ENCODE measurements at regions not wholly inside any gene's neighbourhood (a gene's known extent, or its start where the extent isn't known, plus 50 kb on each side); places are given as distances from the start of the nearest gene placed in this dataset.
"Not testable (repeated sequence)": the region's sequence is repeated elsewhere in the genome, so short reads cannot be mapped to it uniquely, and the experiment has no call there.

GRCh38 chr14:28300356-28300755 is 466.2 kb upstream of the FOXG1 start:
- DNase-seq: no peak

- no peak for DNase-seq
Observed at GRCh38 chr14:28301179-28301578, 465.4 kb upstream of the FOXG1 start.

- DNase-seq: no peak
Observed at GRCh38 chr14:28303248-28303647, 463.3 kb upstream of the FOXG1 start.

- DNase-seq: no peak
Observed at GRCh38 chr14:28305938-28306337, 460.6 kb upstream of the FOXG1 start.

GRCh38 chr14:28307506-28307905 is 459.1 kb upstream of the FOXG1 start:
- no peak for DNase-seq

GRCh38 chr14:28308734-28309133 is 457.9 kb upstream of the FOXG1 start:
- no peak for DNase-seq

- DNase-seq: not testable (repeated sequence)
Observed at GRCh38 chr14:28317890-28318675, 448.5 kb upstream of the FOXG1 start.

GRCh38 chr14:28321475-28322244 is 444.9 kb upstream of the FOXG1 start:
- DNase-seq: no peak

- no peak for DNase-seq
Observed at GRCh38 chr14:28323366-28323765, 443.2 kb upstream of the FOXG1 start.

GRCh38 chr14:28323951-28324741 is 442.4 kb upstream of the FOXG1 start:
- no peak for DNase-seq

GRCh38 chr14:28340816-28341215 is 425.8 kb upstream of the FOXG1 start:
- DNase-seq: no peak

GRCh38 chr14:28344381-28344780 is 422.2 kb upstream of the FOXG1 start:
- DNase-seq: no peak

GRCh38 chr14:28348797-28349196 is 417.8 kb upstream of the FOXG1 start:
- DNase-seq: no peak

- DNase-seq: no peak
Observed at GRCh38 chr14:28356819-28357218, 409.8 kb upstream of the FOXG1 start.

- no peak for DNase-seq
Observed at GRCh38 chr14:28361486-28361885, 405.1 kb upstream of the FOXG1 start.

- no peak for DNase-seq
Observed at GRCh38 chr14:28365510-28365909, 401.1 kb upstream of the FOXG1 start.

GRCh38 chr14:28373721-28374120 is 392.9 kb upstream of the FOXG1 start:
- DNase-seq: no peak

- peak; percentile 21 for DNase-seq
Observed at GRCh38 chr14:28375295-28375694, 391.3 kb upstream of the FOXG1 start.

GRCh38 chr14:28381656-28382055 is 384.9 kb upstream of the FOXG1 start:
- DNase-seq: no peak

- DNase-seq: peak; percentile 34
Observed at GRCh38 chr14:28382444-28383190, 384.0 kb upstream of the FOXG1 start.

GRCh38 chr14:28398506-28398905 is 368.1 kb upstream of the FOXG1 start:
- DNase-seq: no peak

- DNase-seq: not testable (repeated sequence)
Observed at GRCh38 chr14:28401705-28402104, 364.9 kb upstream of the FOXG1 start.

GRCh38 chr14:28406196-28406595 is 360.4 kb upstream of the FOXG1 start:
- DNase-seq: no peak
